ENCODE measurements at regions not wholly inside any gene's neighbourhood (a gene's known extent, or its start where the extent isn't known, plus 50 kb on each side); places are given as distances from the start of the nearest gene placed in this dataset.
A peak's percentile ranks its signal among the peaks of the same experiment; 100 is the strongest.

GRCh38 chr15:98503970-98504369, 144.4 kb upstream of the IGF1R start:
- H3K27ac ChIP-seq: no peak overlapping the region
- intact Hi-C loops (cut with DNase I): no loop called here
- H3K36me3 ChIP-seq (replicated peaks in 1 of 2; ENCODE audit: insufficient read depth in 1 of 2, low read depth in 2 of 2): no peaks in the 10 kb centered on the region
- H3K4me1 ChIP-seq: no peaks in the 10 kb centered on the region
- WGBS, 2 donors: 48 to 56% methylated on average over 8 of the region's 8 CpGs
- ATAC-seq (no peak), DNase-seq (peak in 1 of 4 donors; percentile 10)
- H3K27me3 ChIP-seq: no peaks in the 10 kb centered on the region
- H3K4me3 ChIP-seq: no peak overlapping the region
- no peaks in the 10 kb centered on the region for H3K9me3 ChIP-seq
- no peak for TF ChIP-seq POLR2A (IDR thresholded peaks at IDR 0.05)
- TF ChIP-seq CTCF (IDR thresholded peaks at IDR 0.05): no peak

- 69 to 74% methylated on average over 9 of the region's 9 CpGs for WGBS, 2 donors
- TF ChIP-seq POLR2A (IDR thresholded peaks at IDR 0.05) (no peak), CTCF (IDR thresholded peaks at IDR 0.05) (no peak)
- no peak overlapping the region for H3K27ac ChIP-seq
These were observed 143.3 kb upstream of the IGF1R start for GRCh38 chr15:98504998-98505397.

GRCh38 chr15:98505611-98506031, 142.7 kb upstream of the IGF1R start:
- Histone ChIP-seq H3K27me3 (no peaks in the 10 kb centered on the region), H3K9me3 (no peaks in the 10 kb centered on the region), H3K27ac (no peak overlapping the region), H3K4me1 (no peaks in the 10 kb centered on the region), H3K36me3 (replicated peaks in 1 of 2; ENCODE audit: insufficient read depth in 1 of 2, low read depth in 2 of 2) (no peaks in the 10 kb centered on the region), H3K4me3 (no peak overlapping the region)
- TF ChIP-seq POLR2A (IDR thresholded peaks at IDR 0.05): no peak
- TF ChIP-seq CTCF (IDR thresholded peaks at IDR 0.05): no peak
- ATAC-seq (no peak), DNase-seq (no peak)
- intact Hi-C loops (cut with DNase I): no loop called here
- 60 to 65% methylated on average over 7 of the region's 7 CpGs for WGBS, 2 donors

More at GRCh38 chr15:98504998-98505397, 143.3 kb upstream of the IGF1R start:
- H3K27me3 ChIP-seq: no peaks in the 10 kb centered on the region
- ATAC-seq: no peak
- H3K4me1 ChIP-seq: no peaks in the 10 kb centered on the region
- H3K4me3 ChIP-seq: no peak overlapping the region
- H3K9me3 ChIP-seq: no peaks in the 10 kb centered on the region
- DNase-seq: no peak
- no peaks in the 10 kb centered on the region for H3K36me3 ChIP-seq (replicated peaks in 1 of 2; ENCODE audit: insufficient read depth in 1 of 2, low read depth in 2 of 2)
- intact Hi-C loops (cut with DNase I): no loop called here

GRCh38 chr15:98506172-98506571, 142.2 kb upstream of the IGF1R start:
- no peak overlapping the region for H3K4me3 ChIP-seq
- H3K9me3 ChIP-seq: no peaks in the 10 kb centered on the region
- no peak for DNase-seq
- WGBS, 2 donors: 93 to 94% methylated on average over 7 of the region's 7 CpGs
- no peak overlapping the region for H3K27ac ChIP-seq
- no peaks in the 10 kb centered on the region for H3K4me1 ChIP-seq
- TF ChIP-seq POLR2A (IDR thresholded peaks at IDR 0.05) (no peak), CTCF (IDR thresholded peaks at IDR 0.05) (no peak)
- intact Hi-C loops (cut with DNase I): no loop called here
- ATAC-seq: no peak
- no peaks in the 10 kb centered on the region for H3K27me3 ChIP-seq
- H3K36me3 ChIP-seq (replicated peaks in 1 of 2; ENCODE audit: insufficient read depth in 1 of 2, low read depth in 2 of 2): no peaks in the 10 kb centered on the region

GRCh38 chr15:98506711-98507110, 141.6 kb upstream of the IGF1R start:
- no peak for TF ChIP-seq POLR2A (IDR thresholded peaks at IDR 0.05)
- no peak for TF ChIP-seq CTCF (IDR thresholded peaks at IDR 0.05)
- Histone ChIP-seq H3K4me3 (no peak overlapping the region), H3K27ac (no peak overlapping the region), H3K27me3 (no peaks in the 10 kb centered on the region), H3K36me3 (replicated peaks in 1 of 2; ENCODE audit: insufficient read depth in 1 of 2, low read depth in 2 of 2) (no peaks in the 10 kb centered on the region), H3K4me1 (no peaks in the 10 kb centered on the region), H3K9me3 (no peaks in the 10 kb centered on the region)
- intact Hi-C loops (cut with DNase I): no loop called here
- ATAC-seq (no peak), DNase-seq (no peak)
- WGBS, 2 donors: 65 to 74% methylated on average over 7 of the region's 7 CpGs
